ENCODE measurements at regions not wholly inside any gene's neighbourhood (a gene's known extent, or its start where the extent isn't known, plus 50 kb on each side); places are given as distances from the start of the nearest gene placed in this dataset.

DNA sequence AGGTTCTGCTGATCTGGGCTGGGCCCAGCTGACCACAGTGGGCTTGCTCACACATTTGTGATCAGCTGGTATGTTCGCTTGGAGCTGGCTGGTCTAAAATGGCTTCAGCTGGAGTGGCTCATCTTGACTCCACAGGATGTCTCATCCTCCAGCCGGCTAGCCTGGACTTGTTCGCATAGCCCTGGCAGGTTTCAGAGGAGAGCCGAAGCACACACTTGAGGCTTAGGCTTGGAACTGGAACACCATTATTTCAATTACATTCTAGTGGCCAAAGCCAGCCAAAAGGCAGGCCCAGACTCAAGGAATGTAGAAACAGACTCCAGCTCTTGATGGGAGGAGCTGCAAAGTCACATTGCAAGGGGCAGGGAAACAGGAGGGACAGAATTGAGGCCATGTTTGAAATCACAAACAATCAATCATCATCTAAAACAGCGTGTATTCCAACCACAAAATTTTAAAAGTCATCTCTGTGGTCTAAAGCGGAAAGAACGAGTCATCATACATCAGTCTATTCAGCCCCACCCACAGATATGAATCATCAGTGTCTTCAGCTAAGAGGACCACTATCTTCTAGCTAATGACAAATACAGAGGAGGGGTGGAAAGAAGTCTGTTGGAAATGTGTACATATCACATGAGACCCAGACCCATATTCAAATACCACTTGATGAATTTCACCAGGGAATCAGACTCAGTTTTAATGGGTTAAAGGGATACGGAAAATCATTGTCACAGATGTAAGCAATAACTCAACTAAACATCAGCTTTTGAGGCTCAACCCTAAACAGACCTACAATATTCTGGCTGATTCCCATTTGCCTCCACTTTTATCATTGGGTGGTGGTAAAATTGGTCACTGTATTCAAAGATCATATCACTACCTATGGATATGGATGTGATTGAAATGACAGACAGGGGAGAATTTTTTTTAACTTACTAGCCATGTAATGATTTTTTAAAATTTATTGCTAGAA, 139.0 kb upstream of the MKLN1 start:
- peak; percentile 98 for DNase-seq (ENCODE audit: low spot score)

DNA sequence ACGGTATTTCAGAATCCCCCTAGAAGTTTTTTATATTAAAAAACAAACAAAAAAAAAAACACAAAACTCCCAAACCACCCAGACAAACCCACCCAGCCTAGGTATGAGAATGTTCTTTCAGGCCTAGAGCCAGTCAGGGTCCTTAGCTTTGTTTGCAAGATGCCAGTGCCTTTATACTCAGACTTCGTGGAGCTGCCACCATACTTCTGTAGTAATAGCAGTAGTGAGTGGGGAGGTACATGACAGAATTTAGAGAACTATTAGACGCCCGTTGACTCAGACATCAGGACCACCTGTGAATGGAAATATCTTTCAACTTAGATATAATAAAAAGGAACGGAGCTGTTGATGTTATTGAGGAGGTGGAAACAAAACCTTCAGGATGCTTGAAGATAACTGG, 138.2 kb upstream of the MKLN1 start:
- DNase-seq (ENCODE audit: low spot score), result no peak

DNA sequence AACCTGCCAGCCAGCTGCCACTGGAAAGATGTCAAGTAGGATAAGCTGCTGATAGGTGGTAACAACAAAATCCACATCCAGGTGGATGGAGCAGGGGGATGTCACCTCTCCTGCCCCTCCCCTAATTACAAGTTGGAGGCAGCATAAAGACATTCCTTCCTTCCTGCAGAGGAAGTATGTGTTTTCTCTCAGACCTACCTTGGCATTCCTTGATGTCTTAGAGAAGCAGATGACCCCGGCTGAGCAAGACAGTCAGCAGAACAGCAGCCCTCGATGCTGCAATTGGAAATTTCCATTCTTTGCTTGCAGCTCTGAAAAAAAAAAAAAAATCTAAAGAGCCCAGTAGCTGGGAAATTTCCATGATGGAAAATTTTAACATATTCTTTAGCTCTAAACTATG, 137.5 kb upstream of the MKLN1 start:
- no peak for DNase-seq (ENCODE audit: low spot score)

DNA sequence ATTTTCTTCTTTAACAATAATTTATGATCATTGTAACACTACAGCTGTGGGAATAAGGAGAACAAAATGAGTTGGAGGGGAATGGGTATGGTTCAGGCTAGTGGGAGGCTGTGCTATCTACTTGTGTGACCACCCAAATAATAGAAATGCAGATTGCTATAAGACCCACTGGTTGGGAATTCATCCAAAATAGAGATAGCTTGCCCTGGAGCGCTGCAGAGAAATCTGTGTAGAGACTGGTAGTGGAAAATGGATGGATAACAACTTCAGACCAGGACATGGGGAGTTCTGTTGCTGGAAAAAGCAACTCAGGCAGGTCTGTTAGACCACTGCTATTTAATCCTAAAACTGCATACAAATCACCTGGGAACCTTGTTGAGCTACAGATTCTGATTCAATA, 137.1 kb upstream of the MKLN1 start:
- no peak for DNase-seq (ENCODE audit: low spot score)

DNA sequence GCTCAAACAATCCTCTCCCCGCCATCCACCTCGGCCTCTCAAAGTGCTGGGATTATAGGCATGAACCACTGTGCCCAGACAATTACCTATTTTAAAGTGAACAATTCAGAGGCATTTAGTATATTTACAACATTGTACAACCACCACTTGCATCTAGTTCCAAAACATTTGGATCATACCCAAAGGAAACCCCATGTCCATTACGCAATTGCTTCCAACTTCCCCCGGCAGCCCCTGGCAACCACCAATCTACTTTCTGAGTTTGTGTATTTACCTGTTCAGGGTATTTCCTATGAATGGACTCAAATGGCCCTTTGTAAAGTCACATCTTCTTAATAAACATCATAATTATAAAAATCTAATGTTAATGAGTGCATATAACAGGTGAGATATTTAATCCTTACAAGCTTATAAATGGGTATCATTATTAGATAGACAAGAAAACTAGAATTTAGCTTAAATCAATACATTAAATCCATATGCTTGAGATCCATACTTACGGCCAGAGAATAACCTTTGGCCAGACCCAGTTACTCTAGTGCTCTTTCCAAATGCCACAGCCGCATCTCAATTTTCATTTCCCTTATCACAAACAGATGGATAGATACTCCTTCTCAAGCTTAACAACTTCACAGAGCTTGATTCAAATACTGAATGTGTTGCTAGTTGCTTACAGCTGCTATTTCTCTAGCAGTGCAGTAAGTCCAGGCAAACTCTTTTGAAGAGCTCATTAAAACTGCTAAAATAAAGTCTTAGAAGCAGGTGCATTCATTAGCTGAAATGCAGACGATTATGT, 133.4 kb upstream of the MKLN1 start:
- no peak for DNase-seq (ENCODE audit: low spot score)

DNA sequence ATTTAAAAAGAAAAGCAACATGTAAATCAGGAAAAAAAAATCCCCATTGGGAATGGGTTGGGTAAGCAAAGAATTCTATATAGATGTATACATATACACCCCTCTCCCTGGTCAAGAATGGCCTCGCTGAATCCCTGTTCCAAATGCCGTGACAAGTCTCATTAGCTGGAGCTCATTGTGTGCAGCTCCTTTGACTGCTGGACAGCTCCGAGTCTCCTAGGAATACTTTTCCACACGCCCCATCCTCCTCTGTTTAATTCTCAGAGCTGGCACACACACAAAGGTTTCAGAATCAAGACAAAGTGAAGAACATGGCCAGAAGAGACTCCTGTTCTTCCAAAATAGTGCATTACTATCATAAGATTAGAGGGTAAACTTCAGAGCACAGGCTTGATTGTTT, 130.9 kb upstream of the MKLN1 start:
- DNase-seq (ENCODE audit: low spot score), result no peak

DNA sequence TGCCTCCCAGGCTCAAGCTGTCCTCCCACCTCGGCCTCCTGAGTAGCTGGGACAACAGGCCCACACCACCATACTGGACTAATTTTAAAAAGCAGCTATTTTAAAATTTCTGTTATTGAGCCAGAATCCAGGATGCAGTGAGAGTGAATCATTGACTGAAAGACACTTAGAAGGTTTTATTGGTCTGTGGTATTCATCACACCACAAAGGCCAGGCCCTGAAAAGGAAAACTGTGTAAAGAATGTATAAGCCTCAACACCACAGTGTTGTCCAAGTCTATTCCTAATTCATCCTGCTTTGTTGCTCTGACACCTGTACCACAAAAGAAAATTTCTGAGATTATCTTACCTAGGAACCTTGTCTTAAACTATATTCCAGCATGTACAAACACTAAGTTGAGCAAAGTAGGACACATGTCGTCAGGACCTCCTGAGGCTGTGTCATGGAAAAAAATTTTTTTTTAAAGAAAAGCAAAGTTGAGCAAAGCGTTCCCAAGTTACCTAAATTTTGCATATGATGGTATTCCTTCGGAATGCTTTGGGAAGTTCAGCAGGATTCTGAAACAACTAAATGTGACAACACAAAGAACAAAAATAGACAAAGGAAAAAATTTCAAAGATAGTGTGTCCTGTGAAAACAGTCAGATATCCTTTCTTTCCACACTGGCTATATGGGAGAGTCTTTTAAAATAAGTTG, 129.6 kb upstream of the MKLN1 start:
- peak; percentile 57 for DNase-seq (ENCODE audit: low spot score)

DNA sequence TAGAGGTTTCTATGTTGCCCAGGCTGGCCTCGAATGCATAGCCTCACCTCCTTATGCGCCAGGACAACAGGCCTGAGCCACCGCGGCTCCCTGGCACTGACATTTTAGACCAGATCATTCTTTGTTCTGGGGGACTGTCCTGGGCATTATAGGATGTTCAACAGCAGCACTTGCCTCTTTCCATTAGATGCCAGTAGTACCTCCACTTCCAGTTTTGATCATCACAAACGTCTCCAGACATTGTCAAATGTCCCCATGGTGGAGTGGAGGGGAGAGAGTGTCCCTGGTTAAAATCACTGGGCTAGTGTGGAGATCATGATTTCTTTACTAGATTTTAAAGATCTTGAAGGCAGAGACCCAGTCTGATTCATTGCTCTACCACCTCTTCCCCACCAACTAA, 125.2 kb upstream of the MKLN1 start:
- no peak for DNase-seq (ENCODE audit: low spot score)

DNA sequence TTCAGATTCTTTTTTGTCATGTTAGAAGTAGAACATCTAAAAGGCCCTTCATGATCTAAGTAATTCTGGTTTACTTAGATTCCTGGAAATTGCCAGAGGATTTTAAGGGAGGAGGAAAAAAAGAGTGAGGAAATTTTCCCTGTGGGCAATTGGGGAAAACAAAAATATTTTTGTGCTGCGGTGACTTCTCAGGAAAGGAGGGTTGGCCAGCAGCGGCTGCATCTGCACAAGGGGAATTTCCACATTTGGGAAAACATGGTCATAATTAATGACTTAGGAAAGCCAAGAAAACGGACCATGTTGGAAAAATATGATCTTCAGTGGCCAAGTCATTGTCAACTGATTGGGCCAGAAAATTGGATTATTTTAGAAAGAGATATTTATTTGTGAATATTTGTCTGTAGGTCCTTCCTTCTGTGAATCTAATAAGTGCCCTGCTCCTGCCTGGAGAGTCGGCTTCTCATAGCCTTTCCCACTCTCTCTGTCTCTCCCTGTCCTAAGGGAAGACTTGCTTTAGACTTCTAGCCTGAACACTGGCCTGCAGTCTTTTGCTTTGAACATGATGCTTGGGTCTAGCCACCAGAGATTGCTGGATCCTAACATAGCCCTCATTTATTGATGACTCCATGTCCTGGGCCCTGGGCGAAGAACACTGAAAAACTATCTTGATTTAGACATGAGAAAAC, 124.2 kb upstream of the MKLN1 start:
- DNase-seq (ENCODE audit: low spot score), result no peak

DNA sequence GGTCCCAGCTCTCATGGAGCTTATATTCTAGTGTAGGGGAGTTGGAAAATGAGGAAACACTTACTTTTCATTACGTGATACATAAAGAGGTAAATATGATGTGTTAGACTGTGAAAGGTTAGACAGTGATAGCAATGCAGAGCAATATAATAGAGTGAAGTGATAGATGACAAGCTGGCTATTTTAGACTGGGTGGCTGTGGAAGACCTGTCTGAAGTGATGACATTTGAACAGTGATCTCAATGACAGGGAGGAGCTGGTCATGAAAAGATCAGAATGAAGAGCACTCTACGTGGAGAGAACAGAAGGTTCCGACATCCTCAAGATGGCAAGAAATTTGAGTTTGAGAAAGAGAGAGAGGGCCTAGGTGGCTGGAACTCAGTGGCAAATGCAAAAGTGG, 118.9 kb upstream of the MKLN1 start:
- DNase-seq (ENCODE audit: low spot score), result no peak

DNA sequence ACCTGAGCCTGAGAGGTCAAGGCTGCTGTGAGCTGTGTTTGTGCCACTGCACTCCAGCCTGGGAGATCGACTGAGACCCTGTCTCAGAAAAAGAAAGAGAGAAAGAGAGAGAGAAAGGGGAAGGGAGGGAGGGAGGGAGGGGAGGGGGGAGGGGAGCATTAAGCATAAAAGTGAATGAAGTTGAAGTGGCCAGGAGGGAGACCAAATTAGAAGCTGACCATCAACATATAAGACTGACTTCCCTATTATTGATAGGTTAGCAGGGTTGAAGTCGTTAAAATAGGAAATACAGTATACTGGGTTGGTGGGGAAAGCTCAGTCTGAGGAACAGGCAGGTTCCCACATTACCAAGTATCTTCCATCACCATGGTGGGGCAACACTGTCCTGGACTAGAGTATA, 117.1 kb upstream of the MKLN1 start:
- DNase-seq (ENCODE audit: low spot score), result no peak

DNA sequence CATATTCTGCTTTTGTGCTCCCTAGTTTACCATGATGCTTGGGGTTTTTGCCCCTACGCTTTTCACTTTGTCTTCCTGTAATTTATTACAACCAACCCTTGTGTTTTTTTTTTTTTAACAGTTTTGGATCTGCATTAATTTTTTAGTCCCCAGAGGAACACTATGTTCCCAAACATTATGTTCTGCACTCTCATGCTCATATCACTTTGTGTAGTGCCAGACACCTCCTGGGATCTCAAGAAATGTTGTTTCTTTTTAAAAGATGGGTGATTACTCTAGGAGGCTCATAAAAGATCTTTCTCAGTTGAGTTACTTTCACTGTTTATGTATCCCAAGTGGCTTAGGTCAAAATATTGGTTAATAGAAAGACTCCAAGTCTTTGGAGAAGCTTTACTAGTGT, 116.2 kb upstream of the MKLN1 start:
- no peak for DNase-seq (ENCODE audit: low spot score)

DNA sequence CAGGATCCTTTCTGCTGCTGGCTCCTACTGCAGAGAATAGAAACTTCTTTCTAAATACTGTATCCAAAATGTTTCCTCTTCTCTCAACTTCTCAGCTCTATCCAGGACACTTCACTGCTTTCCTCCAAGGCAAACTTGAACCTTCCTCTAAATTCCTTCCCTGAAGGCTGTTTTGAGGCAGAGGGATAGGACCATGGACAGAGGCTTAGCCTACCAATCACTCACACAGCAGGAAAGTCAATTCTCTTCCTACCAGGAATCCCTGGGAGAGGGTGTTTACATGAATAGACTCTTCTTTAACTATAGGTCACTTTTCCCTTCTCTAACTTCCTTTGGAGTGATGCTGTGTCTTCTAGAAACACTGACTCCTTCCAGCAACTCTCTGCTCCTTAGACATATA, 115.6 kb upstream of the MKLN1 start:
- no peak for DNase-seq (ENCODE audit: low spot score)

DNA sequence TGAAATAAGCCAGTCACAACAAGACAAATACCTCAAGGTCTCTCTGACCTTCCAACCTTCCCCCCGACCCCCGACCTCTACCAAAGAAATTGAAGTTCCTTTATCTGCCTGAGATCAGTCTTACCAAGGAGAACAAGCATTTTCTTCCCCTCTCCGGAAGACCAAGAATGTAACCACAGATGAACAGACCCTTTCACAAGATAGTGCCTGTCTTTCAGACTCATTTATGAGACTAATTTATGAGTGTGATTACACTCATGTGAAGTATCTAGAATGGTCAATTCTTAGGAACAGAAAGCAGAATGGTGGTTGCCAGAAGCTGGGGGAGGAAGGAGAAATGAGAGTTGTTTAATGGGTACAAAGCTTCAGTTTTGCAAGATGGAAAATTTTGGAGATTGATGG, 108.9 kb upstream of the MKLN1 start:
- no peak for DNase-seq (ENCODE audit: low spot score)

DNA sequence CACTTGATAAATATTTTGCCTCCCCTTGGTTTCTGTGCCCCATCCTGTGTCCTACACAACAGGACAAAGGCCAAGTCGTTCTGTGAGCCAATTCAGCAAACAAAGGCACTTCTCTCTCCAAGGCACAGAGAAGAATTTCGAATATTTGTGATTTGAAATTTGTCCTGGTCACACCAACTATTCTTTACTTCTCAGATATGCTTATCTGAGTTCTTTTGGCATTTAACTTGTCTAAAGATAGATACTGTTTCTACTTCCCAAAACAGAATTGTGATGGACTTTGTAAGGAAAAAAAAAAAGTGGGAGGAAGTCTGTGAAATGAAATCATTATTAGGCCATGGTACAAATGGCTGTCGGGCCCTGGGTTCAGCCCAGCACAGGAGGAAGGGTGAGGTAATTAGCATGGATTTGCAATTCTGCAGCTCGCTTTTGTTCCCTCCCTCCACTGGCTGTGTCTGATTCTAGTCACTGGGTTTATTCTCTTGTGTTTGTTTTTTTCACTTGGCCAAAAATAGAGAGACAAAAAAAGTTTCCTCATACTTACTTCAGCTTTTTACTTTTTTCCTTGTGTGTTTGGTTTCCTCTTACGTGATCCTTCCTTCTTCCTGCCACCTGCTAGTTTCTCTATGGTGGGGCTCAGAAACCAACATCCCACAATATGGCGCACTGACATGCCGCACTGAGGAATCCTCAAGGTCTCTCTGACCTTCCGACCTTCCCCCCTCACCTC, 108.2 kb upstream of the MKLN1 start:
- DNase-seq (ENCODE audit: low spot score), result no peak

DNA sequence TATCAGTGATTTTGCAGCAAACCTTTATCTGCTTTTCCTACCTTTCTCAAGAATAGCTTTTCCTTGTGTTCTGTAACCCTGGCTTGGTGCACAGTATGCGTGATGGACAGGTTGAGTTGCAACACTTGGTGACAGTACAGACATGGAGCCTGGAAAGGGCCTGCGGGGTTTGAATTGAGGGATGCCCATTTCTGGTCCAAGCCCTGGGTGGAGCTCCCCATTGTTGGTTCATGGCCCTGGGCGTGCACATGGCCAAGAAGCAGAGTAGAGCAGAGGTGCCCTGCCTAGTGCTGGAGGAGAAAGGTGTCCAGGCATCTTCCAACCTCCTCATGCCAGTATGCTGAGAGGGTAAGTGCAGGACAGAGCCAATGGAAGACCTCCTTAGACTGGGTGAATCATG, 106.6 kb upstream of the MKLN1 start:
- no peak for DNase-seq (ENCODE audit: low spot score)

DNA sequence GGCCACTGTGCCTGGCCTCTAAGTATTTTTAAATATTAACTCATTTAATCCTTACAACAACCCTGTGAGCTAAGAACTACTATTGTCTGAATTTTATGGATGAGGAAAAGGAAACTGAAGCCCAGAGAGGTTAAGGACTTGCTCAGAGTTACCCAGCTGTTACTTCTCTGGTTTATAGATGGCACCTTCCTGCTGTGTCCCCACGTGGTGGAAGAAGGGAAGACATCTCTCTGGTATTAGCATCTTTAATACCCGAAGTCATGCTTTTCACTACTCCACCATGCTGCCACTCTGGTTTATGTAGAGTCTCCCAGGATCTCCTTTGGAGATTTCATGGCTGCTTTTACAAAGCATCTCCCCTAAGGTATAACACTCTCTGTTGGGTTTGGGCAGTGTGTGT, 105.5 kb upstream of the MKLN1 start:
- no peak for DNase-seq (ENCODE audit: low spot score)

DNA sequence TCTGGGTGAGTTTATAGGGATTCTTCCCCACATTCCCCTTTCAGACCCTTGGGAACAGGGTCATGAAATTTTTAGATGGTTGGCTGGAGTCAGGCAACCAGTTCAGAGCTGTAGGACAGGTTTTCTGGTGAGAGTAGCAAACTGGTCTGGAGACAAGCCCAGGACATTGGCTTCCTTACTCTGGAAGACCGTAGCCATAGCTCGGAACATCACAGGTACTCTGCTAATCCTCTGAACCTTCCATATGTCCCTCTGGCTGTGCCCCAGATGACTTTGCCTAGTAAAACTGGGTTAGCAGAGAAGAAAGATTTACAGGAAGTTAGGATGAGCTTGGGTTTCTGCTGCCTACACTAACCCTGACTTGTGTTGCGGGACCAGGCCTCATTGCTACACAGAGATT, 104.5 kb upstream of the MKLN1 start:
- DNase-seq (ENCODE audit: low spot score), result no peak

DNA sequence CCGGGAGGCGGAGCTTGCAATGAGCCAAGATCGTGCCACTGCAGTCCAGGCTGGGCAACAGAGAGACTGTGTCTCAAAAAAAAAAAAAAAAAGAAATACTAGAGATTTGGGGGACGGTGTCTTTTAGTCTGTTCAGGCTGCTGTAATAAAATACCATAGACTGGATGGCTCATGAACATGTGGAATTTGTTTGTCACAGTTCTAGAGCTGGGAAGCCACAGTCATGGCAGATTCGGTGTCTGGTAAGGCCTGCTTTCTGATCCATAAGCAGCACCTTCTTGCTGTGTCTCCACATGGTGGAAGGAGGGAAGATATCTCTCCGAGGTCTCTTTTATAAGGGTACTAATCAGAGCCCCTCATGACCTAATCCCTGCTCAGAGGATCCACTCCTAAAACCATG, 102.7 kb upstream of the MKLN1 start:
- no peak for DNase-seq (ENCODE audit: low spot score)

DNA sequence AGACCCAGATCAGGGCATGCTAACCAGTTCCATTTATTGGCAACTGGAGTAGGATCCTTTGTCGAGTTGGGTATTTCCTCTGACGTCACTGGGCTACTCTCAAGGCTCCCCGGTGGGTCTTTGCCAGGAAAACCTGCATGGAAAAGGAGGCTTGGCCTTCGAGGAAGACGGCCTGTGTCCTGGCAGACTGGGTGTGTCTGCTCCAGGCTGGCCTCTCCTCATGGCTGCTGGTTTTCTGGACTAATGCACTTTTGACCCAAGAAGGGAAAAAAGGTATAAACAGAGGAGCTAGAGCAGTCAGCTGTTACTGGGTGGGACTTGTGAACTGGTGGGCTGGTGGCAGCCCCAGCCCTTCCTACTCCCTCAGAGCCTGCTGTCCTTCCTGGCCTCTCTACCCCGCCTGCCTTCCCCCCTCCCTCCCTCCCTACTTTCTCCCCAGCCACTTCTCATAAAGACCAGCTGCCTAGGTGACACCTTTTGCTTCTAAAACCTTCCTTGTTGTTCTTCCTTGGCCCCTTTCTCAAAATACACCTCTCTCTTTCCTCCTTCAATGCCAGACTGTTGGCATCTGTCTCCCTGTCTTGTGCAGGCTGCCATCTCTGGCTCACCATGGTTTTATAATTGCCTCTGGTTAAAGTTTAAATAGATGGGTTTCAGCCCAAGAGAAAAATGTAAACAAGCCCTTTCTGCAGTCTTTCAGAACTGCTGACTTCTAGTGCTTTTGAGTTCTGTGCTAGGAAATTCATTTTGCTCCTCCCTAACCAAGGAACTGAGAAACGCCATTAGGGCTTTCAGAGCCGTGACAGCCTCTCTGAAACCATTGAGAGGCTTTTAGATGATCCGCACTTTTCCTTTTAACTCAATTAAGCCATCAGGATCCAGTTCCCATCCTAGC, 101.8 kb upstream of the MKLN1 start:
- DNase-seq (ENCODE audit: low spot score), result no peak

DNA sequence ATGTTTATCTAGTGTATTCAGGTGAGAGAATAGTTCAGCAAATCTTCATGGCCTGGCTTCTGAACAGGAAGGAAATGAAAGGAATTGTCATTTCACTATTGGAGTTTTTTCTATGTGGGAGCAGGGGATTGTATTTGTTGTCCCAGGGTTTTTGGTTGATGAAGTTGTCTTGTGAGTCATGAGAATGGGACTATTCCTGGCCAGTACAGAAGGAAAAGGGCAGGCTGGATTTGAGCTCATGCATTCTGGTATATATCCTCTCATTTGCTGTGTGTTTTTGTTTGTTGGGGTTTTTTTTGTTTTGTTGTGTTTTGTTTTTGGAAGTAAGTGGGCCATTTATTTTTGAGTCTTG, 101.2 kb upstream of the MKLN1 start:
- no peak for DNase-seq (ENCODE audit: low spot score)
